ENCODE measurements at regions not wholly inside any gene's neighbourhood (a gene's known extent, or its start where the extent isn't known, plus 50 kb on each side); places are given as distances from the start of the nearest gene placed in this dataset.
"Not testable (repeated sequence)": the region's sequence is repeated elsewhere in the genome, so short reads cannot be mapped to it uniquely, and the experiment has no call there.

- TF ChIP-seq POLR2A (IDR thresholded peaks at IDR 0.05; ENCODE audit: low read depth, low read length); TAF1 (IDR thresholded peaks at IDR 0.05; ENCODE audit: borderline replicate concordance, low read depth, low read length); POLR2AphosphoS5 (IDR thresholded peaks at IDR 0.05; ENCODE audit: low read depth, low read length): not testable (repeated sequence)
These were observed 194.2 kb downstream of the NPIPB11 start for GRCh38 chr16:29212084-29213027.

Data from GM12892 (cell line).